Right lung (tissue), 2 donors: ENCODE measurements at regions not wholly inside any gene's neighbourhood (a gene's known extent, or its start where the extent isn't known, plus 50 kb on each side); places are given as distances from the start of the nearest gene placed in this dataset.

Experiments used
- DNase-seq, 2 donors: peaks; one replicate each; pipeline ENCODE4 v3.0.0-alpha.2; 2013

DNA sequence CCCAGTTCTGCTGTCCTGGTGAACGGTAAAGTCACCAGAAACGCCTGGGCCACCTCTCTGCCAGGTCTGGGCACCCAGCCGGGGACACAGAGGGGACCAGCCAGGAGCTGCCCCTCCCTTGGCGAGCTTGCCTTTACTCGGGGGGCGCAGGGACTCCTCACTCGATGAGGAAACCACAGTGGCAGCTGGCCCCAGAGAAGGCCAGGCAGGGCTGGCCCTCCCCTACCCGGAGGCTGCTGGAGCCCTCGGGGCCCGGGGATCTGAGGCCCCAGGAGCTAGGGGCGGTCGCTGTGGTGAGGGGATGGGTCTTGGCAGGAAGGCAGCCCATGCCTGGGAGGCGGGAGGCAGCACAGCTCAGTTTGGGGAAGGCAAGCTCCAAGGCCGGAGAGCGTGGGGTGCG, 80.4 kb upstream of the SLCO4A1 start:
- no peak for DNase-seq

DNA sequence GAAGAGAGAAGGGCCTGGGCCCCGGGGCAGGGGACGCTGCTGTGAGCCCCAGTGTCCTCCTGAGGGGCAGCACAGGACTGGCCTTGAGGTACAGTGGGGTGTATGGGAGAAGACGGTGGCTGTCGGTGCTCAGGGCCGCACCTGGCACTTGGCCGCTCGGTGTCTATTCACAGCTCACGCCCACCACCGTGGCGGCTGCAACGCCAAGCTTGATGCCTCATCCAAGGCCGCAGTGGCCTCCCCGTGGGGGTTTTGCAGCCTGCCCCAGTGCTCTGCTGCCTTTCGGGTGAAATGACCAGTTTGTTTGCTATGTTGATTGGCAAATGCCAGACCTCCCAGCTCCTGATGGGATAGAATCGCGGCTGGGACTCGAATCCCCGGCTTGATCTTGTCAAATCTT, 79.5 kb upstream of the SLCO4A1 start:
- DNase-seq, result no peak

GRCh38 chr20:62563561-62563960, 78.7 kb upstream of the SLCO4A1 start:
- no peak for DNase-seq

GRCh38 chr20:62564456-62565245, 77.7 kb upstream of the SLCO4A1 start:
- DNase-seq, result no peak

GRCh38 chr20:62566266-62566665, 76.0 kb upstream of the SLCO4A1 start:
- no peak for DNase-seq

DNA sequence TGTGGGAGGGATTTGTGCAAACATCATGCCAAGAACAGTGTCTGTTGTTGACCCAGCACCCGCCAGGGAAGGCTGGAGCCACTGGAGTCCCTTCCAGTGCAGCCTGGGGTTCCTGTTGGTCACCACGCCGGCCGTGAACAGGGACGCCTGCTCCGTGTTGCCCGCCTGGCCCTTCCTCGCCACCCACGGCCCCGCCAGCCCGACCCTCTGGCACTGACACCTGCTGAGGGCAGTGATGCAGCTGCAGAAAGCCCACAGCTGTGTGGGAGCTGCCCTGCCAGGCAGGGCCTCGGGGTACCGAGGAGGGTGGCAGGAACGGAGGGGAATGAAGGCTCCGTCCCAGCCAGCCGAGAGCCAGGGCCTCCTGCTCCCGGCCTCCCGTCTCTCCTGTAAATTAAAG, 75.5 kb upstream of the SLCO4A1 start:
- no peak for DNase-seq

GRCh38 chr20:62567246-62568044, 74.9 kb upstream of the SLCO4A1 start:
- DNase-seq, result no peak

DNA sequence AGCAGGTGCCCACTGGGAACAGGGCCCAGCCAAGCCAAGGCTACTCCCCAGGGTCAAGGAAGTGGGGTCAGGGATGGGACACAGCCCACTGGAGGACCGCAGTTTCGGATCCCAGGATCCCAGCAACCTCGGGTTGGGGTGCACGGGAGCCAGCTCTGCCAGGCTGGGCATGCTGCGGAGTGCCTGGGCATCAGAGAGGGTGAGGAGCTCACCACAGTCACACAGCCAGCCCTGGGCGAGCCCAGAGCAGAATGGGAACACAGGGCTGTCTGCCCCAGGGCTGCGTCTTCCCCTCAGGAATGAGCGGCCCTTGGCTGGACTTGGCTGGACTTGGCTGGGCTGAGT, 74.3 kb upstream of the SLCO4A1 start:
- no peak for DNase-seq

DNA sequence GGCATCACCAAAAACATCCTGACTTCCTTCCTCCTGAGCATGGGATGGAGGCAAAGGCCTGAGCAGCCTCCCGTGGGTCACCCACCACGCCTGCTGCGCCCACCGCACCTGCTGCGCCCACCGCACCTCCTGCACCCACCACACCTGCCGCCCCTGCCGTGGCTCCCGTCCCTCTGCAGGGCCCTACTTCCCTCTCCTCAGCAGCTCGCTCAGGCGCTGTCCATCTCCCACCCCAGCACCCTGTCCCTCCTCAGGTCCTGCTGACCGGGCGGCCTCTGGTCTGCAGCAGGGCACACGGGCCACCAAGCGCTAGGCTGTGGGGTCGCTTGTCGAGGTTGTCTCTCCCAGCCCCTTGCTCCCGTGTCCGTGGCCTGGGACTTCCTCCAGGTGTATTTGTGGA, 72.7 kb upstream of the SLCO4A1 start:
- no peak for DNase-seq

DNA sequence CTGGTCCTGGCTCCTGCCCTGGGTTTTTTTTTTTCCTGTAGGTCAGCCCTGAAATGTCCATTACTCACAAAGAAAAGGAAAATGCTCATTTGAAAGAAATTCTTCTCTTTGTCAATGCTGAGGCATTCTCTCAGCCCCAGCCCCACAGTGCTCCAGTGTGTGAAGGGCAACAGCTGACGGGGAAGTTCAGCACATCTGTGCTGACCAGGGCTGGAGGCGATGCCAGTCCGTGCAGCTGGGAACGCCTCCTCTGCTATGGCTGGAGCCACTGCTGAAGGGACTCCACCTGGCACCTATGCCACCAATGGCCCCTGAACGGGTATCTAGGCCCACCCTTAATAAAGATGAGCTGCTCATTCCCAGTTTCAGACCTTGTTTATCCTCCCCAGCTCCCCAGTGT, 71.9 kb upstream of the SLCO4A1 start:
- no peak for DNase-seq

GRCh38 chr20:62570897-62571668, 71.2 kb upstream of the SLCO4A1 start:
- no peak for DNase-seq

GRCh38 chr20:62571669-62572344, 70.5 kb upstream of the SLCO4A1 start:
- no peak for DNase-seq

GRCh38 chr20:62572980-62573379, 69.3 kb upstream of the SLCO4A1 start:
- DNase-seq, result no peak

- DNase-seq, result no peak
Measured at GRCh38 chr20:62573817-62574216, 68.5 kb upstream of the SLCO4A1 start.

- no peak for DNase-seq
Measured at GRCh38 chr20:62574230-62574993, 67.9 kb upstream of the SLCO4A1 start.

DNA sequence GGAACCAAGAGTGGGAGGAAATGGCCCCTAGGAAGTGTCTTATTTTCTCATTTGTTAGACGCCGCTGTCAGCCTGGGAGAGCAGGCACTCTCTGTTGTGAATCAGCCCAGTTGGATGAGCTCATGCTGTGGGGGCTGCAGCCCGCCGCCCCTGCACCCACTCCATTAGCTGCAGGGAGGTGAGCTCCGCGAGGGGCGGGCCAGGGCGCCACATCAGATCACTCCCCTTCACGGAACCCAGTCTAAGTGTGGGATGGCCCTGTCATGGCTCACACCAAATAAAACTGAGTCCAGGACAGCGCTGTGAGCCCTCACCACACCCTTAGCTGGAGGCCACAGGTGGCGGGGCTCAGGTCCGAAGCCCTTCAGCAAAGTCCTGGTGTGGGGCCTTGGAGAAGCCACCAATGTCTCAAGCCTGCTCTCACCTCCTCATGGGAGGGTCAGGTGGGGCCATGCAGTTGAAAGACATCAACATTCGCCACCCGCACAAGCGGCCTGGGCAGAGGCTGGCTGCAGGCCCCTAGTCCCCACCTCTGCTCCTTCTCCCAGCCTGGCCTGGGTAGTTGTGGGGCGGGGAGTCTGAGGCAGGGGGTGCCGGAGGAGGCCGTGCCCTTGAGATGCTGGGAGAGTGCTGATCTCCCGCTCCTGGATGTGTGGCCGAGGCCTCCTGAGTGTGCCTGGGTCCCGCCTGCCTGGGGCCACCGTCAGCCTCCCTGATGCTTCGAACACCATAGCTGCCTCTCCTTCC, 66.2 kb upstream of the SLCO4A1 start:
- DNase-seq, result no peak

GRCh38 chr20:62576815-62577489, 65.4 kb upstream of the SLCO4A1 start:
- peak; percentile 18 to 27 for DNase-seq

- DNase-seq, result no peak
Measured at GRCh38 chr20:62577490-62577836, 64.8 kb upstream of the SLCO4A1 start.

GRCh38 chr20:62578294-62578897, 63.9 kb upstream of the SLCO4A1 start:
- no peak for DNase-seq

GRCh38 chr20:62580052-62580451, 62.3 kb upstream of the SLCO4A1 start:
- no peak for DNase-seq
